A673 (cell line): ENCODE measurements at regions not wholly inside any gene's neighbourhood (a gene's known extent, or its start where the extent isn't known, plus 50 kb on each side); places are given as distances from the start of the nearest gene placed in this dataset.

Experiments
- BruUV-seq: library from RNA; stranded (reverse); fragments of 400-500 nt; replicated peaks from 2 replicates; lab custom pipeline; 2021; lab: Mats Ljungman, UMichigan
- CTCF ChIA-PET: fragments of 300-600 bp; sonication (Branson Sonifier 250); formaldehyde crosslinking; loops from one replicate; lab custom pipeline; 2022; ENCODE audit warnings: antibody characterized with exemption; lab: Charles Lee
- POLR2A ChIA-PET: fragments of 300-600 bp; sonication (Branson Sonifier 250); formaldehyde crosslinking; loops from one replicate; lab custom pipeline; 2022; ENCODE audit warnings: antibody characterized with exemption; ENCODE audit not compliant: low non-redundant PET; lab: Charles Lee
- DNase-seq: peaks from one replicate; pipeline ENCODE4 v3.0.0-alpha.2; 2015; ENCODE audit warnings: low spot score
- H3K27ac ChIP-seq: fragments of 200-600 bp; sonication (generic); 2 replicates; pipeline ENCODE4 v1.5.1; 2016; ENCODE audit warnings: mixed run types, low read depth, mild to moderate bottlenecking, mixed read lengths, antibody characterized with exemption, low read length; ENCODE audit not compliant: poor library complexity, severe bottlenecking
- H3K27me3 ChIP-seq: fragments of 200-600 bp; sonication (generic); replicated peaks from 2 replicates; pipeline ENCODE4 v1.6.1; 2017; ENCODE audit warnings: mixed run types, low read depth, mild to moderate bottlenecking, mixed read lengths, antibody characterized with exemption, low read length; ENCODE audit not compliant: insufficient read depth, poor library complexity
- H3K36me3 ChIP-seq: fragments of 200-600 bp; sonication (generic); 2 replicates; pipeline ENCODE4 v1.6.1; 2016; ENCODE audit warnings: mixed run types, mild to moderate bottlenecking, mixed read lengths, antibody characterized with exemption, low read length; ENCODE audit not compliant: insufficient read depth, poor library complexity, severe bottlenecking
- H3K4me1 ChIP-seq: fragments of 200-600 bp; sonication (generic); 2 replicates; pipeline ENCODE4 v1.6.1; 2017; ENCODE audit warnings: mixed run types, mild to moderate bottlenecking, mixed read lengths, antibody characterized with exemption, low read length; ENCODE audit not compliant: insufficient read depth, poor library complexity, severe bottlenecking
- H3K4me3 ChIP-seq: fragments of 200-600 bp; sonication (generic); 2 replicates; pipeline ENCODE4 v1.5.1; 2016; ENCODE audit warnings: low read depth, mixed run types, mild to moderate bottlenecking, mixed read lengths, low read length; ENCODE audit not compliant: poor library complexity, severe bottlenecking
- H3K9me3 ChIP-seq: fragments of 200-600 bp; sonication (generic); 2 replicates; pipeline ENCODE4 v1.6.1; 2016; ENCODE audit warnings: mixed run types, low read depth, mild to moderate bottlenecking, mixed read lengths, antibody characterized with exemption, low read length; ENCODE audit not compliant: poor library complexity, severe bottlenecking
- EZH2 ChIP-seq: fragments of 200-600 bp; sonication (generic); IDR thresholded peaks from 2 replicates; pipeline ENCODE4 v1.6.1; 2017; ENCODE audit warnings: borderline replicate concordance, low read depth, mild to moderate bottlenecking, mixed read lengths, antibody characterized with exemption, low read length; ENCODE audit not compliant: poor library complexity, severe bottlenecking
- intact Hi-C: fragments of 100-400 bp; cut with micrococcal nuclease; formaldehyde crosslinking; loops from one replicate; pipeline ENCODE4 v1.10.0; 2022; ENCODE audit not compliant: unreplicated experiment
- TF ChIP-seq, protein P1 (sequence below): fragments of 300-800, 200-600 bp; sonication (generic); conservative IDR thresholded peaks from 2 replicates; pipeline ENCODE4 v1.5.1; 2017; ENCODE audit warnings: low read depth, mild to moderate bottlenecking, antibody characterized with exemption, low read length, moderate library complexity, mixed read lengths

DNA sequence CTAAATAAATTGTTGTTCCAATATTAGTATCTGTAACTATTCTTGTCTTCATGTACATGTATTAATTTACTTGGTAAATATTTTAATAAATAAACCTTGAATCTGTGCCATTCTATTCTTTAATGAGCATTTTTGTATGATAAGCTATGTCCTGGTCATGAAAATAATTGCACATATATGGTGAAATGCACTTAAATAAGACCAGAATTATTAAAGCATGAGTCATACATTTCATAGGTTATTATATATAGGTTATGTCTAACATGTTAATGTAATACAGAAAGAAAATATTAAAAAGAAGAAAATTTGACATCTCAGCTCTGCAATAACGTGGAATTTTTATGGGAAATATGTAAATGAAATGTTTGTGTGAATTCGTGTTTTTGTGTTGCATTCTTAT is 1168.1 kb downstream of the TAF11L14 start:
- DNase-seq = no peak
- BruUV-seq = no TSS peak
- H3K27ac ChIP-seq = no peak overlapping the region
- no peaks in the 10 kb centered on the region for H3K27me3 ChIP-seq
- H3K36me3 ChIP-seq = no peaks in the 10 kb centered on the region
- no peaks in the 10 kb centered on the region for H3K9me3 ChIP-seq
- no peaks in the 10 kb centered on the region for H3K4me1 ChIP-seq
- ChIA-PET POLR2A (no interaction called here), CTCF (no interaction called here)
- intact Hi-C loops = no loop called here
- TF ChIP-seq, protein P1, sequence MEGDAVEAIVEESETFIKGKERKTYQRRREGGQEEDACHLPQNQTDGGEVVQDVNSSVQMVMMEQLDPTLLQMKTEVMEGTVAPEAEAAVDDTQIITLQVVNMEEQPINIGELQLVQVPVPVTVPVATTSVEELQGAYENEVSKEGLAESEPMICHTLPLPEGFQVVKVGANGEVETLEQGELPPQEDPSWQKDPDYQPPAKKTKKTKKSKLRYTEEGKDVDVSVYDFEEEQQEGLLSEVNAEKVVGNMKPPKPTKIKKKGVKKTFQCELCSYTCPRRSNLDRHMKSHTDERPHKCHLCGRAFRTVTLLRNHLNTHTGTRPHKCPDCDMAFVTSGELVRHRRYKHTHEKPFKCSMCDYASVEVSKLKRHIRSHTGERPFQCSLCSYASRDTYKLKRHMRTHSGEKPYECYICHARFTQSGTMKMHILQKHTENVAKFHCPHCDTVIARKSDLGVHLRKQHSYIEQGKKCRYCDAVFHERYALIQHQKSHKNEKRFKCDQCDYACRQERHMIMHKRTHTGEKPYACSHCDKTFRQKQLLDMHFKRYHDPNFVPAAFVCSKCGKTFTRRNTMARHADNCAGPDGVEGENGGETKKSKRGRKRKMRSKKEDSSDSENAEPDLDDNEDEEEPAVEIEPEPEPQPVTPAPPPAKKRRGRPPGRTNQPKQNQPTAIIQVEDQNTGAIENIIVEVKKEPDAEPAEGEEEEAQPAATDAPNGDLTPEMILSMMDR = no peak
- no peak for TF ChIP-seq EZH2
- no peak overlapping the region for H3K4me3 ChIP-seq

DNA sequence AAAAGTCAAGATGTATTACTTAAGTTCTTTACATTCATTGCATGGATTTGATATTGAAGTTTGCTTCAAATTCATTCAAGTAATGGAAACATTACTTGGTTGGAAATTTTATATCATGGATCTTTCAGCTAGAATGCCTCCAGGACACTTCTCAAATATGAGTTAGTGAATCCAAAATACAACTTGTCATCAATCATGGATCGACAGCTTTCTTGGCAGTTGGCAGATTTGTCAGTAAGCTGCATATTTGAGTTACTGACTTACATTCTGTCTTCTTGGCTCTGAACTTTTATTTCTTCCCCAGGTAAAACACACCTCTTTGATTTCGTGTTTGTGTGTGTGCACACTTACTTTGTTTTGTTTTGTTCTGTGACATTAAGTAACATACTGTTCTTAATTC is 1171.1 kb downstream of the TAF11L14 start:
- H3K9me3 ChIP-seq = no peaks in the 10 kb centered on the region
- DNase-seq = no peak
- no peak overlapping the region for H3K27ac ChIP-seq
- CTCF ChIA-PET = no interaction called here
- no peaks in the 10 kb centered on the region for H3K27me3 ChIP-seq
- H3K4me3 ChIP-seq = no peak overlapping the region
- no TSS peak for BruUV-seq
- H3K4me1 ChIP-seq = no peaks in the 10 kb centered on the region
- POLR2A ChIA-PET = no interaction called here
- TF ChIP-seq, protein P1 = no peak
- no peak for TF ChIP-seq EZH2
- intact Hi-C loops = no loop called here
- no peaks in the 10 kb centered on the region for H3K36me3 ChIP-seq

DNA sequence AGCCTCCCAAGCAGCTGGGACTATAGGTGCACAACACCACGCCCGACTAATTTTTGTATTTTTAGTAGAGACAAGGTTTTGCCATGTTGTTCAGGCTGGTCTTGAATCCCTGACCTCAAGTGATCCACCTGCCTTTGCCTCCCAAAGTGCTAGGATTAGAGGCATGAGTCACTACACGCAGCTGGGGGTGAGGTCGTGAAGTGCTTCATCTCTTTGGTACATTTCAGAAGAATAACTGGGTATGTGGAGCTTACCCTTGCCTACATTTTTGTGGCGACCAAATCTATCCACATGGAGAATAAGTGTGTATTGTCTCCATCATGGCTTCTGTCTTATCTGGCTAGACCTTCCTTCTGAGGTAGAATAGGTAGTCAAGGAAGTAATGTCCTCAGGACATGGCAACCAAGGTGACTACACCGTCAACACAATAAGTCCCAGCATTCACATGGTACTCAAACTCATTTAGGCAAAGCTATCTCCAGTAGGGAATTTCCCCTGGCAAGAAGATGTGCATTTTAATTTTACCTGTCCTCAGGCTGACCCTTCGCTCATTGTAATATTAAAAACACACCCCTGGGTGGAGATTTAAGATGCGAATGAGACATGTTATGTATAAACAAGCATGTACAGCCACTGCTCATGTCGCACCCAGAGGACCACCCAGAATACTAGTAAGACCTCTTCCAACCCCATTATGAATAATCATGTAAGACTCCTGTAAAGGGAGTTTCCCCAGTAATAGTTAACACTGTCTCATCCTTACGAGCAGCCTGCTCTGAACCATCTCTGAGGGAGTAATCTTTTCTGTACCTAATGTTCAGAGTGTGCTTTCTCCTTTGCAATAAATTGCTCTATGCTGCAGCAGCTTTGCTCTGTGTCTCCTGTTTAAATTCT is 1173.2 kb downstream of the TAF11L14 start:
- POLR2A ChIA-PET = no interaction called here
- Histone ChIP-seq H3K9me3 (no peaks in the 10 kb centered on the region), H3K27ac (no peak overlapping the region), H3K4me1 (no peaks in the 10 kb centered on the region), H3K27me3 (no peaks in the 10 kb centered on the region), H3K36me3 (no peaks in the 10 kb centered on the region), H3K4me3 (no peak overlapping the region)
- no TSS peak for BruUV-seq
- no peak for DNase-seq
- TF ChIP-seq, protein P1 = no peak
- TF ChIP-seq EZH2 = no peak
- intact Hi-C loops = no loop called here
- CTCF ChIA-PET = no interaction called here
